Adrenal gland (tissue), 9 donors: ENCODE measurements at regions not wholly inside any gene's neighbourhood (a gene's known extent, or its start where the extent isn't known, plus 50 kb on each side); places are given as distances from the start of the nearest gene placed in this dataset.

Experiments used
- DNase-seq, 7 donors: peaks; one replicate each; pipeline ENCODE4 v3.0.0-alpha.2; 2019 to 2020
- H3K27ac ChIP-seq, 5 donors: fragments of 200-600 bp; sonication (generic) in 4 of 5; 1 replicate in 3 of 5; 2 replicates in 2 of 5; pipeline versions ENCODE4 v1.5.1 to v1.8.0; 2016 to 2020; ENCODE audit warnings: mild to moderate bottlenecking in 1 of 5
- H3K27me3 ChIP-seq: fragments of 200-600 bp; 2 replicates; pipeline ENCODE4 v1.8.0; 2021
- H3K36me3 ChIP-seq, 2 donors: fragments of 200-600 bp; replicated peaks in 1 of 2; 1 replicate in 1 of 2; 2 replicates in 1 of 2; pipeline versions ENCODE4 v1.5.1 to v1.8.0; 2018 to 2022
- H3K4me1 ChIP-seq, 2 donors: fragments of 200-600 bp; replicated peaks in 1 of 2; 1 replicate in 1 of 2; 2 replicates in 1 of 2; pipeline versions ENCODE4 v1.5.1 to v1.8.0; 2018 to 2021
- H3K4me3 ChIP-seq, 4 donors: fragments of 200-600 bp; sonication (generic) in 3 of 4; one replicate each; pipeline ENCODE4 v1.5.1; 2016 to 2018
- H3K9me3 ChIP-seq, 3 donors: fragments of 200-600 bp; sonication (generic) in 1 of 3; replicated peaks in 1 of 3; 1 replicate in 2 of 3; 2 replicates in 1 of 3; pipeline versions ENCODE4 v1.5.1 to v1.8.0; 2016 to 2021
- POLR2A ChIP-seq, 2 donors: fragments of 450-650 bp; IDR thresholded peaks; one replicate each; pipeline ENCODE4 v1.6.1; 2017; ENCODE audit warnings: antibody characterized with exemption in 2 of 2, mild to moderate bottlenecking in 2 of 2, moderate library complexity in 1 of 2
- WGBS, 4 donors: extraction: QIAGEN DNeasy Blood & Tissue Kit in 2 of 4; methylation state at CpG; one replicate each; pipeline versions ENCODE4 v1.1.5 to v1.1.7; 2013 to 2017; 5-methylcytosine and 5-hydroxymethylcytosine counted together
- intact Hi-C, 2 donors: fragments of 100-400 bp; cut with DNase I; formaldehyde crosslinking; loops; one replicate each; pipeline versions ENCODE4 v1.14.1 to v1.15.0; 2022 to 2023
- TF ChIP-seq, protein P1 (sequence below), 6 experiments: fragments of 450-650 bp in 4 of 6; fragments of 200-600 bp in 2 of 6; sonication (generic) in 1 of 6; IDR thresholded peaks; 1 replicate in 5 of 6; 2 replicates in 1 of 6; pipeline versions ENCODE4 v1.5.1 to v1.8.0; 2016 to 2021; ENCODE audit warnings: antibody characterized with exemption in 6 of 6, mild to moderate bottlenecking in 2 of 6, moderate library complexity in 1 of 6
- donor health status: healthy with polysubstance abuse.
- donor health status: Bipolar disorder and iron deficiency.
- donor health status: DM: yes; HTN: yes; CAD: no.
- donor health status: DM: no; HTN: no; CAD: no.
- donor health status: DM: no; HTN: no; CAD: no.

GRCh38 chr10:81040031-81040430 is 502.3 kb downstream of the SH2D4B start:
- Histone ChIP-seq H3K36me3 (no peaks in the 10 kb centered on the region), H3K4me1 (no peaks in the 10 kb centered on the region), H3K27ac (no peak overlapping the region), H3K27me3 (no peaks in the 10 kb centered on the region), H3K4me3 (no peak overlapping the region), H3K9me3 (no peaks in the 10 kb centered on the region)
- no peak for TF ChIP-seq POLR2A (IDR thresholded peaks at IDR 0.05)
- TF ChIP-seq, protein P1, sequence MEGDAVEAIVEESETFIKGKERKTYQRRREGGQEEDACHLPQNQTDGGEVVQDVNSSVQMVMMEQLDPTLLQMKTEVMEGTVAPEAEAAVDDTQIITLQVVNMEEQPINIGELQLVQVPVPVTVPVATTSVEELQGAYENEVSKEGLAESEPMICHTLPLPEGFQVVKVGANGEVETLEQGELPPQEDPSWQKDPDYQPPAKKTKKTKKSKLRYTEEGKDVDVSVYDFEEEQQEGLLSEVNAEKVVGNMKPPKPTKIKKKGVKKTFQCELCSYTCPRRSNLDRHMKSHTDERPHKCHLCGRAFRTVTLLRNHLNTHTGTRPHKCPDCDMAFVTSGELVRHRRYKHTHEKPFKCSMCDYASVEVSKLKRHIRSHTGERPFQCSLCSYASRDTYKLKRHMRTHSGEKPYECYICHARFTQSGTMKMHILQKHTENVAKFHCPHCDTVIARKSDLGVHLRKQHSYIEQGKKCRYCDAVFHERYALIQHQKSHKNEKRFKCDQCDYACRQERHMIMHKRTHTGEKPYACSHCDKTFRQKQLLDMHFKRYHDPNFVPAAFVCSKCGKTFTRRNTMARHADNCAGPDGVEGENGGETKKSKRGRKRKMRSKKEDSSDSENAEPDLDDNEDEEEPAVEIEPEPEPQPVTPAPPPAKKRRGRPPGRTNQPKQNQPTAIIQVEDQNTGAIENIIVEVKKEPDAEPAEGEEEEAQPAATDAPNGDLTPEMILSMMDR (IDR thresholded peaks at IDR 0.05), result no peak
- 71 to 81% (median 73%) methylated on average over 6 of the region's 6 CpGs for WGBS, 4 donors
- no peak for DNase-seq
- intact Hi-C loops, result no loop called here

GRCh38 chr10:81040940-81041339 is 503.2 kb downstream of the SH2D4B start:
- no peak overlapping the region for H3K4me3 ChIP-seq
- intact Hi-C loops, result no loop called here
- no peak for DNase-seq
- WGBS, 4 donors, result 63 to 73% (median 68%) methylated on average over 2 of the region's 2 CpGs
- TF ChIP-seq POLR2A (IDR thresholded peaks at IDR 0.05), result no peak
- TF ChIP-seq, protein P1 (IDR thresholded peaks at IDR 0.05), result no peak
- no peaks in the 10 kb centered on the region for H3K9me3 ChIP-seq
- H3K36me3 ChIP-seq, result no peaks in the 10 kb centered on the region
- no peak overlapping the region for H3K27ac ChIP-seq
- no peaks in the 10 kb centered on the region for H3K27me3 ChIP-seq
- no peaks in the 10 kb centered on the region for H3K4me1 ChIP-seq

GRCh38 chr10:81042647-81043046 is 504.9 kb downstream of the SH2D4B start:
- Histone ChIP-seq H3K27me3 (no peaks in the 10 kb centered on the region), H3K4me1 (no peaks in the 10 kb centered on the region), H3K4me3 (no peak overlapping the region), H3K27ac (no peak overlapping the region), H3K36me3 (no peaks in the 10 kb centered on the region), H3K9me3 (no peaks in the 10 kb centered on the region)
- DNase-seq, result no peak
- TF ChIP-seq POLR2A (IDR thresholded peaks at IDR 0.05), result no peak
- TF ChIP-seq, protein P1 (IDR thresholded peaks at IDR 0.05), result no peak
- WGBS, 4 donors, result 76 to 97% (median 80%) methylated on average over 2 of the region's 2 CpGs
- intact Hi-C loops, result no loop called here

DNA sequence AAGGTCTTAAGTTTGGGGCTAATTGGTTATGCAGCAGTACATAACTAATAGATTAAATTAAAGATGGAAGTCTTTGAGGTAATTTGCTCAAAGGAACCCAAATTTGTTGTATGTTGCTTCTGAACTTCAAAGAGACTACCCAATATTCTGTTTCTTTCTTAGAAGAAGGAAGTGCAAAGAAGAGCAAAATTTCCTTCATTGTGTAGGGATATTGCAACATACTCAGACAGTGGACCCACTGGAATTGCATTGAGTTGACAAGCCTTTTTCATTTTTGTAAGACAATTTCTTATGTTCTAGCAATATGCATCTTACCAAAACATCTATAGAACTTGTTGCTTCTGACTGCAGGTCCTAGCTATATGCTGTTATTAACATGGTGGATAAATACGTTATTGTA is 527.8 kb downstream of the SH2D4B start:
- no peak for DNase-seq
- H3K36me3 ChIP-seq, result no peaks in the 10 kb centered on the region
- H3K4me3 ChIP-seq, result no peak overlapping the region
- no peaks in the 10 kb centered on the region for H3K9me3 ChIP-seq
- H3K27ac ChIP-seq, result no peak overlapping the region
- H3K4me1 ChIP-seq, result no peaks in the 10 kb centered on the region
- H3K27me3 ChIP-seq, result no peaks in the 10 kb centered on the region
- intact Hi-C loops, result no loop called here
- 62 to 82% (median 70%) methylated on average over 1 of the region's 1 CpG for WGBS, 4 donors
- TF ChIP-seq, protein P1 (IDR thresholded peaks at IDR 0.05), result no peak
- no peak for TF ChIP-seq POLR2A (IDR thresholded peaks at IDR 0.05)
